ENCODE measurements at regions not wholly inside any gene's neighbourhood (a gene's known extent, or its start where the extent isn't known, plus 50 kb on each side); places are given as distances from the start of the nearest gene placed in this dataset.

DNA sequence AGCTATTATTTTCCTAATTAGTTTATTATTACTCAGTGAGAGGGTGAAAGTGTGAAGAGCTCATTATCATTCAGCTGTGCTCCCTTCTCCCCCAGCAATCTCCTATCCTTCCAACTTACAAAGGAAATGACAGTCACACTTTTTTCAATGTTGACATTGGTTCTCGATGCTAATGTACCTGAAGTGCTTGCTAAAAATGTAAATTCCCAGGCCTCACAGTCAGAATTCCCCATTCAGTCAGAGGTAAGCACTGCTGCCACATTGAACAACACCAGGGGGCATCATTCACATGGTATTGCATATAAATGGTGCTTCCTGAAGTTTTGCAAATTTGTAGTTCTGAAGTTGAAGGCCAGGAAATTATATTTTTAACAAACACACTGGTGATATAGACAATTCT lies 132.7 kb upstream of the FOXD3 start:
- Mint-ChIP-seq H3K4me3 (no peak overlapping the region), H3K36me3 (ENCODE audit: low read depth) (no peaks in the 10 kb centered on the region), H3K4me1 (peaks cover 44% of the 10 kb centered on the region), H3K9me3 (no peaks in the 10 kb centered on the region), H3K27me3 (ENCODE audit: insufficient read depth, low read depth, poor library complexity) (peaks cover 8% of the 10 kb centered on the region), H3K27ac (peak overlapping the region; percentile 25)
- Histone ChIP-seq H3K4me3 (no peak overlapping the region), H3K9me2 (ENCODE audit: insufficient read depth) (no peaks in the 10 kb centered on the region), H3K27me3 (ENCODE audit: insufficient read depth) (peaks cover 1% of the 10 kb centered on the region; the same call in 1 of the 2 replicates), H4K20me1 (replicated peaks; ENCODE audit: insufficient read depth) (no peaks in the 10 kb centered on the region), H3K79me2 (replicated peaks; ENCODE audit: insufficient read depth) (no peaks in the 10 kb centered on the region), H3K36me3 (ENCODE audit: insufficient read depth) (no peaks in the 10 kb centered on the region), H2AFZ (no peak overlapping the region), H3K27ac (ENCODE audit: low read depth) (peak overlapping the region; percentile 12; the same call in 1 of the 2 replicates), H3K4me2 (peak overlapping the region; percentile 17), H3F3A (replicated peaks; ENCODE audit: low read depth) (no peaks in the 10 kb centered on the region), H3K4me1 (ENCODE audit: insufficient read depth) (peaks cover 44% of the 10 kb centered on the region)
- ATAC-seq: peak; percentile 92
- peak; percentile 95 for DNase-seq (ENCODE audit: low spot score)
- TF ChIP-seq, protein P1, sequence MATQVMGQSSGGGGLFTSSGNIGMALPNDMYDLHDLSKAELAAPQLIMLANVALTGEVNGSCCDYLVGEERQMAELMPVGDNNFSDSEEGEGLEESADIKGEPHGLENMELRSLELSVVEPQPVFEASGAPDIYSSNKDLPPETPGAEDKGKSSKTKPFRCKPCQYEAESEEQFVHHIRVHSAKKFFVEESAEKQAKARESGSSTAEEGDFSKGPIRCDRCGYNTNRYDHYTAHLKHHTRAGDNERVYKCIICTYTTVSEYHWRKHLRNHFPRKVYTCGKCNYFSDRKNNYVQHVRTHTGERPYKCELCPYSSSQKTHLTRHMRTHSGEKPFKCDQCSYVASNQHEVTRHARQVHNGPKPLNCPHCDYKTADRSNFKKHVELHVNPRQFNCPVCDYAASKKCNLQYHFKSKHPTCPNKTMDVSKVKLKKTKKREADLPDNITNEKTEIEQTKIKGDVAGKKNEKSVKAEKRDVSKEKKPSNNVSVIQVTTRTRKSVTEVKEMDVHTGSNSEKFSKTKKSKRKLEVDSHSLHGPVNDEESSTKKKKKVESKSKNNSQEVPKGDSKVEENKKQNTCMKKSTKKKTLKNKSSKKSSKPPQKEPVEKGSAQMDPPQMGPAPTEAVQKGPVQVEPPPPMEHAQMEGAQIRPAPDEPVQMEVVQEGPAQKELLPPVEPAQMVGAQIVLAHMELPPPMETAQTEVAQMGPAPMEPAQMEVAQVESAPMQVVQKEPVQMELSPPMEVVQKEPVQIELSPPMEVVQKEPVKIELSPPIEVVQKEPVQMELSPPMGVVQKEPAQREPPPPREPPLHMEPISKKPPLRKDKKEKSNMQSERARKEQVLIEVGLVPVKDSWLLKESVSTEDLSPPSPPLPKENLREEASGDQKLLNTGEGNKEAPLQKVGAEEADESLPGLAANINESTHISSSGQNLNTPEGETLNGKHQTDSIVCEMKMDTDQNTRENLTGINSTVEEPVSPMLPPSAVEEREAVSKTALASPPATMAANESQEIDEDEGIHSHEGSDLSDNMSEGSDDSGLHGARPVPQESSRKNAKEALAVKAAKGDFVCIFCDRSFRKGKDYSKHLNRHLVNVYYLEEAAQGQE (IDR thresholded peaks at IDR 0.05; ENCODE audit: unreplicated experiment): no peak
- peak; percentile 96 for TF ChIP-seq NANOG (IDR thresholded peaks at IDR 0.05; ENCODE audit: borderline replicate concordance)
- TF ChIP-seq, protein P2, sequence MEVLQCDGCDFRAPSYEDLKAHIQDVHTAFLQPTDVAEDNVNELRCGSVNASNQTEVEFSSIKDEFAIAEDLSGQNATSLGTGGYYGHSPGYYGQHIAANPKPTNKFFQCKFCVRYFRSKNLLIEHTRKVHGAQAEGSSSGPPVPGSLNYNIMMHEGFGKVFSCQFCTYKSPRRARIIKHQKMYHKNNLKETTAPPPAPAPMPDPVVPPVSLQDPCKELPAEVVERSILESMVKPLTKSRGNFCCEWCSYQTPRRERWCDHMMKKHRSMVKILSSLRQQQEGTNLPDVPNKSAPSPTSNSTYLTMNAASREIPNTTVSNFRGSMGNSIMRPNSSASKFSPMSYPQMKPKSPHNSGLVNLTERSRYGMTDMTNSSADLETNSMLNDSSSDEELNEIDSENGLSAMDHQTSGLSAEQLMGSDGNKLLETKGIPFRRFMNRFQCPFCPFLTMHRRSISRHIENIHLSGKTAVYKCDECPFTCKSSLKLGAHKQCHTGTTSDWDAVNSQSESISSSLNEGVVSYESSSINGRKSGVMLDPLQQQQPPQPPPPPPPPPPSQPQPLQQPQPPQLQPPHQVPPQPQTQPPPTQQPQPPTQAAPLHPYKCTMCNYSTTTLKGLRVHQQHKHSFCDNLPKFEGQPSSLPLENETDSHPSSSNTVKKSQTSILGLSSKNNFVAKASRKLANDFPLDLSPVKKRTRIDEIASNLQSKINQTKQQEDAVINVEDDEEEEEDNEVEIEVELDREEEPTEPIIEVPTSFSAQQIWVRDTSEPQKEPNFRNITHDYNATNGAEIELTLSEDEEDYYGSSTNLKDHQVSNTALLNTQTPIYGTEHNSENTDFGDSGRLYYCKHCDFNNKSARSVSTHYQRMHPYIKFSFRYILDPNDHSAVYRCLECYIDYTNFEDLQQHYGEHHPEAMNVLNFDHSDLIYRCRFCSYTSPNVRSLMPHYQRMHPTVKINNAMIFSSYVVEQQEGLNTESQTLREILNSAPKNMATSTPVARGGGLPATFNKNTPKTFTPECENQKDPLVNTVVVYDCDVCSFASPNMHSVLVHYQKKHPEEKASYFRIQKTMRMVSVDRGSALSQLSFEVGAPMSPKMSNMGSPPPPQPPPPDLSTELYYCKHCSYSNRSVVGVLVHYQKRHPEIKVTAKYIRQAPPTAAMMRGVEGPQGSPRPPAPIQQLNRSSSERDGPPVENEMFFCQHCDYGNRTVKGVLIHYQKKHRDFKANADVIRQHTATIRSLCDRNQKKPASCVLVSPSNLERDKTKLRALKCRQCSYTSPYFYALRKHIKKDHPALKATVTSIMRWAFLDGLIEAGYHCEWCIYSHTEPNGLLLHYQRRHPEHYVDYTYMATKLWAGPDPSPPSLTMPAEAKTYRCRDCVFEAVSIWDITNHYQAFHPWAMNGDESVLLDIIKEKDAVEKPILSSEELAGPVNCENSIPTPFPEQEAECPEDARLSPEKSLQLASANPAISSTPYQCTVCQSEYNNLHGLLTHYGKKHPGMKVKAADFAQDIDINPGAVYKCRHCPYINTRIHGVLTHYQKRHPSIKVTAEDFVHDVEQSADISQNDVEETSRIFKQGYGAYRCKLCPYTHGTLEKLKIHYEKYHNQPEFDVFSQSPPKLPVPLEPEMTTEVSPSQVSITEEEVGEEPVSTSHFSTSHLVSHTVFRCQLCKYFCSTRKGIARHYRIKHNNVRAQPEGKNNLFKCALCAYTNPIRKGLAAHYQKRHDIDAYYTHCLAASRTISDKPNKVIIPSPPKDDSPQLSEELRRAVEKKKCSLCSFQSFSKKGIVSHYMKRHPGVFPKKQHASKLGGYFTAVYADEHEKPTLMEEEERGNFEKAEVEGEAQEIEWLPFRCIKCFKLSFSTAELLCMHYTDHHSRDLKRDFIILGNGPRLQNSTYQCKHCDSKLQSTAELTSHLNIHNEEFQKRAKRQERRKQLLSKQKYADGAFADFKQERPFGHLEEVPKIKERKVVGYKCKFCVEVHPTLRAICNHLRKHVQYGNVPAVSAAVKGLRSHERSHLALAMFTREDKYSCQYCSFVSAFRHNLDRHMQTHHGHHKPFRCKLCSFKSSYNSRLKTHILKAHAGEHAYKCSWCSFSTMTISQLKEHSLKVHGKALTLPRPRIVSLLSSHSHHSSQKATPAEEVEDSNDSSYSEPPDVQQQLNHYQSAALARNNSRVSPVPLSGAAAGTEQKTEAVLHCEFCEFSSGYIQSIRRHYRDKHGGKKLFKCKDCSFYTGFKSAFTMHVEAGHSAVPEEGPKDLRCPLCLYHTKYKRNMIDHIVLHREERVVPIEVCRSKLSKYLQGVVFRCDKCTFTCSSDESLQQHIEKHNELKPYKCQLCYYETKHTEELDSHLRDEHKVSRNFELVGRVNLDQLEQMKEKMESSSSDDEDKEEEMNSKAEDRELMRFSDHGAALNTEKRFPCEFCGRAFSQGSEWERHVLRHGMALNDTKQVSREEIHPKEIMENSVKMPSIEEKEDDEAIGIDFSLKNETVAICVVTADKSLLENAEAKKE (CRISPR knock-in tag; IDR thresholded peaks at IDR 0.05): peak; percentile 57
- no peak for TF ChIP-seq EZH2phosphoT487 (IDR thresholded peaks at IDR 0.05; ENCODE audit: unreplicated experiment)
- TF ChIP-seq CREB1 (CRISPR knock-in tag; IDR thresholded peaks at IDR 0.05; ENCODE audit: low read depth): peak; percentile 55
- no peak for TF ChIP-seq STAT1 (IDR thresholded peaks at IDR 0.05; ENCODE audit: unreplicated experiment)
- peak; percentile 32; the same call in 1 of the 2 replicates for TF ChIP-seq POLR2AphosphoS5 (IDR thresholded peaks at IDR 0.05; ENCODE audit: low read depth)
- TF ChIP-seq, protein P3, sequence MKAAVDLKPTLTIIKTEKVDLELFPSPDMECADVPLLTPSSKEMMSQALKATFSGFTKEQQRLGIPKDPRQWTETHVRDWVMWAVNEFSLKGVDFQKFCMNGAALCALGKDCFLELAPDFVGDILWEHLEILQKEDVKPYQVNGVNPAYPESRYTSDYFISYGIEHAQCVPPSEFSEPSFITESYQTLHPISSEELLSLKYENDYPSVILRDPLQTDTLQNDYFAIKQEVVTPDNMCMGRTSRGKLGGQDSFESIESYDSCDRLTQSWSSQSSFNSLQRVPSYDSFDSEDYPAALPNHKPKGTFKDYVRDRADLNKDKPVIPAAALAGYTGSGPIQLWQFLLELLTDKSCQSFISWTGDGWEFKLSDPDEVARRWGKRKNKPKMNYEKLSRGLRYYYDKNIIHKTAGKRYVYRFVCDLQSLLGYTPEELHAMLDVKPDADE (IDR thresholded peaks at IDR 0.05): peak; percentile 79
- TF ChIP-seq EZH2 (IDR thresholded peaks at IDR 0.05; ENCODE audit: low read depth, unreplicated experiment): no peak
- TF ChIP-seq, protein P4, sequence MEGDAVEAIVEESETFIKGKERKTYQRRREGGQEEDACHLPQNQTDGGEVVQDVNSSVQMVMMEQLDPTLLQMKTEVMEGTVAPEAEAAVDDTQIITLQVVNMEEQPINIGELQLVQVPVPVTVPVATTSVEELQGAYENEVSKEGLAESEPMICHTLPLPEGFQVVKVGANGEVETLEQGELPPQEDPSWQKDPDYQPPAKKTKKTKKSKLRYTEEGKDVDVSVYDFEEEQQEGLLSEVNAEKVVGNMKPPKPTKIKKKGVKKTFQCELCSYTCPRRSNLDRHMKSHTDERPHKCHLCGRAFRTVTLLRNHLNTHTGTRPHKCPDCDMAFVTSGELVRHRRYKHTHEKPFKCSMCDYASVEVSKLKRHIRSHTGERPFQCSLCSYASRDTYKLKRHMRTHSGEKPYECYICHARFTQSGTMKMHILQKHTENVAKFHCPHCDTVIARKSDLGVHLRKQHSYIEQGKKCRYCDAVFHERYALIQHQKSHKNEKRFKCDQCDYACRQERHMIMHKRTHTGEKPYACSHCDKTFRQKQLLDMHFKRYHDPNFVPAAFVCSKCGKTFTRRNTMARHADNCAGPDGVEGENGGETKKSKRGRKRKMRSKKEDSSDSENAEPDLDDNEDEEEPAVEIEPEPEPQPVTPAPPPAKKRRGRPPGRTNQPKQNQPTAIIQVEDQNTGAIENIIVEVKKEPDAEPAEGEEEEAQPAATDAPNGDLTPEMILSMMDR (conservative IDR thresholded peaks at IDR 0.05; ENCODE audit: low read depth in 2 of 2): peak; percentile 70 to 84
- TF ChIP-seq JUNB (IDR thresholded peaks at IDR 0.05; ENCODE audit: unreplicated experiment): no peak
- no peak for TF ChIP-seq ZNF331 (CRISPR knock-in tag; IDR thresholded peaks at IDR 0.05; ENCODE audit: low read depth)
- TF ChIP-seq ZNF114 (CRISPR knock-in tag; IDR thresholded peaks at IDR 0.05): no peak
